OCI-LY1 (cell line): ENCODE measurements at regions not wholly inside any gene's neighbourhood (a gene's known extent, or its start where the extent isn't known, plus 50 kb on each side); places are given as distances from the start of the nearest gene placed in this dataset.

Source experiments
- H2AFZ ChIP-seq: fragments of 200-600 bp; sonication (generic), shearing (Covaris generic); 2 replicates; pipeline ENCODE4 v1.6.0; 2014; ENCODE audit warnings: antibody characterized with exemption, mild to moderate bottlenecking, low read length
- H3F3A ChIP-seq: fragments of 200-600 bp; sonication (generic), shearing (Covaris generic); 2 replicates; pipeline ENCODE4 v1.6.0; 2014; ENCODE audit warnings: mild to moderate bottlenecking, antibody characterized with exemption, low read length, moderate library complexity; ENCODE audit not compliant: insufficient read depth
- H3K27ac ChIP-seq: fragments of 200-600 bp; sonication (generic); 2 replicates; pipeline ENCODE4 v1.5.1; 2014; ENCODE audit warnings: low read length, mixed run types, mild to moderate bottlenecking, low read depth; ENCODE audit not compliant: poor library complexity, severe bottlenecking
- H3K27me3 ChIP-seq: fragments of 200-600 bp; sonication (generic); 2 replicates; pipeline ENCODE4 v1.6.0; 2014; ENCODE audit warnings: antibody characterized with exemption, mild to moderate bottlenecking, low read length, moderate library complexity; ENCODE audit not compliant: insufficient read depth
- H3K36me3 ChIP-seq: fragments of 200-600 bp; sonication (generic); 2 replicates; pipeline ENCODE4 v1.6.1; 2014; ENCODE audit warnings: mild to moderate bottlenecking, antibody characterized with exemption, low read length, moderate library complexity, mixed read lengths; ENCODE audit not compliant: insufficient read depth
- H3K4me1 ChIP-seq: fragments of 200-600 bp; sonication (generic); 2 replicates; pipeline ENCODE4 v1.5.1; 2014; ENCODE audit warnings: mild to moderate bottlenecking, low read length, moderate library complexity; ENCODE audit not compliant: insufficient read depth, severe bottlenecking
- H3K4me2 ChIP-seq: fragments of 200-600 bp; sonication (generic), shearing (Covaris generic); 2 replicates; pipeline ENCODE4 v1.6.1; 2014; ENCODE audit warnings: low read length
- H3K4me3 ChIP-seq: fragments of 200-600 bp; sonication (generic); 2 replicates; pipeline ENCODE4 v1.5.1; 2014; ENCODE audit warnings: low read length, low read depth, mild to moderate bottlenecking, mixed read lengths; ENCODE audit not compliant: poor library complexity, severe bottlenecking
- H3K79me2 ChIP-seq: fragments of 200-600 bp; shearing (Covaris generic); 2 replicates; pipeline ENCODE4 v1.6.1; 2016; ENCODE audit warnings: mixed run types, low read length, mixed read lengths; ENCODE audit not compliant: insufficient read depth
- H3K9ac ChIP-seq: fragments of 200-600 bp; sonication (generic), shearing (Covaris generic); 2 replicates; pipeline ENCODE4 v1.6.1; 2014; ENCODE audit warnings: mild to moderate bottlenecking, low read length, mixed read lengths
- H3K9me2 ChIP-seq: fragments of 200-600 bp; sonication (generic), shearing (Covaris generic); 2 replicates; pipeline ENCODE4 v1.6.1; 2014; ENCODE audit warnings: low read depth, mild to moderate bottlenecking, low read length, mixed read lengths
- H3K9me3 ChIP-seq: fragments of 200-600 bp; shearing (Covaris generic); 2 replicates; pipeline ENCODE4 v1.6.1; 2014; ENCODE audit warnings: low read length, mixed read lengths
- H4K20me1 ChIP-seq: fragments of 200-600 bp; sonication (generic), shearing (Covaris generic); 2 replicates; pipeline ENCODE4 v1.6.0; 2016; ENCODE audit warnings: mild to moderate bottlenecking, low read length; ENCODE audit not compliant: insufficient read depth
- EZH2 ChIP-seq: fragments of 200-600 bp; sonication (generic), shearing (Covaris generic); IDR thresholded peaks from 2 replicates; pipeline ENCODE4 v1.8.0; 2017; ENCODE audit warnings: borderline replicate concordance, mixed run types, mild to moderate bottlenecking, antibody characterized with exemption, low read length, moderate library complexity, mixed read lengths
- TF ChIP-seq, protein P1 (sequence below): fragments of 200-600 bp; sonication (generic), shearing (Covaris generic); IDR thresholded peaks from 2 replicates; pipeline ENCODE4 v1.5.1; 2017; ENCODE audit warnings: mild to moderate bottlenecking, antibody characterized with exemption, low read length, moderate library complexity, mixed read lengths

DNA sequence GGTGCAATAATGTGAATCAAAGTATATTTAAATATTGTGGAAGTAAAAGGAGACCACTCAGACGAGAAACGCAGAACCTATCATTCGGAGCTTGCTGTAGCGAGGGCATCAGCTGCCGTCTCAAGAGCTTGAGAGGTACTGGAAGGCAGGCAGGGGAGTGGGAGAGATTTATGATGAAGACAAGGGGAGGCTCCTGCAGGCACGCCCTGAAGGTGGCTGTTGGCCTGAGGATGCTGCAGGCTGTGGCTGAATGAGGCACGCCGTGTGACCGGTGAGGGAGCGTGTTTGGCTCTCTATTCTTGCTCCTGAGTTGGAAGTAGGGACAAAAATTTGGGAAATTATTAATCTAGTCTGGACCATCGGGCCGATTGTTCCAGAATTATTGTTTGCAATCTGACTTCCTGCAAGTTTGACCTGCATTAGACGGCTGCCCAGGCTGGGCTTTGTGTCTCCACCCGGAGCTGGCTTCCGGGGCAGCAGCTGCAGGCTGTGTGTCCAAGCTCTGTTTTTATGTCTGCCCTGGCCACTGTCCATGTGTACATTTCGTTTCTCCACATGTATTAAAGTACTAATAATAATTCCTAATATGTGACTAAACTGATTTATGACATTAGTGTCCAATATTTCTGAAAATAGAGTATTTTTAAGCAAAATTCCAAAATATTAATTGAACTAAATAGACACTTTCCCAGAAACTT, 91.1 kb upstream of the ANKRD10 start:
- Histone ChIP-seq H2AFZ (no peak overlapping the region), H3K27ac (no peak overlapping the region), H4K20me1 (no peaks in the 10 kb centered on the region), H3K27me3 (no peaks in the 10 kb centered on the region), H3K4me3 (no peak overlapping the region), H3K9me2 (no peaks in the 10 kb centered on the region), H3K9ac (no peak overlapping the region), H3K4me1 (no peaks in the 10 kb centered on the region), H3K36me3 (no peaks in the 10 kb centered on the region), H3F3A (no peaks in the 10 kb centered on the region), H3K79me2 (no peaks in the 10 kb centered on the region), H3K9me3 (no peaks in the 10 kb centered on the region), H3K4me2 (no peak overlapping the region)
- no peak for TF ChIP-seq EZH2
- TF ChIP-seq, protein P1, sequence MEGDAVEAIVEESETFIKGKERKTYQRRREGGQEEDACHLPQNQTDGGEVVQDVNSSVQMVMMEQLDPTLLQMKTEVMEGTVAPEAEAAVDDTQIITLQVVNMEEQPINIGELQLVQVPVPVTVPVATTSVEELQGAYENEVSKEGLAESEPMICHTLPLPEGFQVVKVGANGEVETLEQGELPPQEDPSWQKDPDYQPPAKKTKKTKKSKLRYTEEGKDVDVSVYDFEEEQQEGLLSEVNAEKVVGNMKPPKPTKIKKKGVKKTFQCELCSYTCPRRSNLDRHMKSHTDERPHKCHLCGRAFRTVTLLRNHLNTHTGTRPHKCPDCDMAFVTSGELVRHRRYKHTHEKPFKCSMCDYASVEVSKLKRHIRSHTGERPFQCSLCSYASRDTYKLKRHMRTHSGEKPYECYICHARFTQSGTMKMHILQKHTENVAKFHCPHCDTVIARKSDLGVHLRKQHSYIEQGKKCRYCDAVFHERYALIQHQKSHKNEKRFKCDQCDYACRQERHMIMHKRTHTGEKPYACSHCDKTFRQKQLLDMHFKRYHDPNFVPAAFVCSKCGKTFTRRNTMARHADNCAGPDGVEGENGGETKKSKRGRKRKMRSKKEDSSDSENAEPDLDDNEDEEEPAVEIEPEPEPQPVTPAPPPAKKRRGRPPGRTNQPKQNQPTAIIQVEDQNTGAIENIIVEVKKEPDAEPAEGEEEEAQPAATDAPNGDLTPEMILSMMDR: no peak

DNA sequence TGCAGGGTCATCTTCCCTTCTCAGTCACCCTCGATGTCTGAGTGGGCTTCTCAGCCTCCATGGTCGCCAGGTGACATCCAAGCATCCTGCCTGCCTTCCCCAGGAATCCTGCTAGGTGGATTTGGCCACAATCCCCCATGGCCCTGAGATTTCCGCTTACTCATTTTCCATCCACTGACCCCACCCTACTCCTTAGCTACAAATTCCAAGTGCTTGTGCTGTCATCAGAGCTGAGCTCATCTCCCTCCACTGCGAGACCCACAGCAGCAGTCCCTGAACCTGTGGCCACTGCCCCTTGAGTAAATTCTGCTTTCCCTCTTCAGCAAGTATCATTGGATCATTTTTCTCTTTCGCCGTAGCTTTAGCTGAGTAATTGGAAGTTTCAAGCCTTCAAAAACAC, 90.5 kb upstream of the ANKRD10 start:
- Histone ChIP-seq H3K9ac (no peak overlapping the region), H3K9me3 (no peaks in the 10 kb centered on the region), H3K4me3 (no peak overlapping the region), H3F3A (no peaks in the 10 kb centered on the region), H3K36me3 (no peaks in the 10 kb centered on the region), H3K27ac (no peak overlapping the region), H3K4me2 (no peak overlapping the region), H4K20me1 (no peaks in the 10 kb centered on the region), H3K79me2 (no peaks in the 10 kb centered on the region), H3K27me3 (no peaks in the 10 kb centered on the region; the same call in 1 of the 2 replicates), H3K4me1 (no peaks in the 10 kb centered on the region), H3K9me2 (no peaks in the 10 kb centered on the region), H2AFZ (no peak overlapping the region)
- TF ChIP-seq EZH2: no peak
- TF ChIP-seq, protein P1: no peak

DNA sequence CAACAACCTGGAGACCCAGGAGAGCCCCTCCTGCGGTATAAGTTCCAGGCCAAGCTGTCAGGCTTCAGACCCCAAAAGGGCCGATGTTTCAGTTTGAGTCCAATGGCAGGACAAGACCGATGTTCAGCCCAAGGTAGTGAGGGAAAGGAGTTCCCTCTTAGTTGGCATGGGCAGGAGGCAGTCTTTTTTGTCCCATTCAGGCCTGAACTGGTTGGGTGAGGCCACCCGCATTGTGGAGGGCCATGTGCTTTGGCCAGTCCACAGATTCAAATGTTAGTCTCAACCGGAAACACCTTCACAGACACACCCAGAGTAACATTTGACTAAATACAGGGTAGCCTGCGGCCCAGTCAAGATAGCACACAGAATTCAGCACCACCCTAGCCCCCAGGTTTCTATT, 89.6 kb upstream of the ANKRD10 start:
- Histone ChIP-seq H3K27ac (no peak overlapping the region), H3F3A (no peaks in the 10 kb centered on the region), H3K9ac (no peak overlapping the region)

More for the DNA sequence above, 89.6 kb upstream of the ANKRD10 start:
- no peaks in the 10 kb centered on the region for H3K79me2 ChIP-seq
- no peaks in the 10 kb centered on the region for H3K9me3 ChIP-seq
- H4K20me1 ChIP-seq: no peaks in the 10 kb centered on the region
- H3K4me3 ChIP-seq: no peak overlapping the region
- no peaks in the 10 kb centered on the region; the same call in 1 of the 2 replicates for H3K27me3 ChIP-seq
- no peak overlapping the region for H3K4me2 ChIP-seq
- no peak overlapping the region for H2AFZ ChIP-seq
- TF ChIP-seq, protein P1: no peak
- no peak for TF ChIP-seq EZH2
- H3K9me2 ChIP-seq: no peaks in the 10 kb centered on the region
- H3K36me3 ChIP-seq: no peaks in the 10 kb centered on the region
- H3K4me1 ChIP-seq: no peaks in the 10 kb centered on the region
